DND-41 (cell line): ENCODE measurements at regions not wholly inside any gene's neighbourhood (a gene's known extent, or its start where the extent isn't known, plus 50 kb on each side); places are given as distances from the start of the nearest gene placed in this dataset.

Experiments
- ATAC-seq: fragments of 200-7000 bp; cut with Tn5 transposase; 3 replicates; pipeline ENCODE4 v1.9.1; 2021; ENCODE audit warnings: low read depth; ENCODE audit not compliant: insufficient read depth
- DNase-seq: peaks from one replicate; pipeline ENCODE4 v3.0.0-alpha.2; 2020
- H2AFZ ChIP-seq: 2 replicates; pipeline ENCODE4 v1.6.0; 2012; ENCODE audit warnings: low read depth, low read length
- H3K27ac ChIP-seq: 2 replicates; pipeline ENCODE4 v1.5.1; 2012; ENCODE audit warnings: low read length, inconsistent platforms
- H3K27me3 ChIP-seq: fragments of 200-600 bp; sonication (generic); 2 replicates; pipeline ENCODE4 v1.6.0; 2012; ENCODE audit warnings: low read length, mild to moderate bottlenecking, inconsistent platforms; ENCODE audit not compliant: insufficient read depth, poor library complexity
- H3K36me3 ChIP-seq: 2 replicates; pipeline ENCODE4 v1.5.1; 2012; ENCODE audit warnings: low read length, inconsistent platforms; ENCODE audit not compliant: insufficient read depth
- H3K4me1 ChIP-seq: 2 replicates; pipeline ENCODE4 v1.5.1; 2012; ENCODE audit warnings: mild to moderate bottlenecking, low read length; ENCODE audit not compliant: insufficient read depth
- H3K4me2 ChIP-seq: 2 replicates; pipeline ENCODE4 v1.6.0; 2012; ENCODE audit warnings: mild to moderate bottlenecking, moderate library complexity, low read length, inconsistent platforms; ENCODE audit not compliant: insufficient read depth
- H3K4me3 ChIP-seq, 2 experiments: fragments of 200-600 bp in 1 of 2; shearing (Covaris generic) in 1 of 2; 2 replicates each; pipeline ENCODE4 v1.5.1; 2012 to 2016; ENCODE audit warnings: inconsistent platforms in 2 of 2, low read length in 2 of 2, mild to moderate bottlenecking in 2 of 2, low read depth in 1 of 2, moderate library complexity in 1 of 2
- H3K79me2 ChIP-seq: 2 replicates; pipeline ENCODE4 v1.6.0; 2012; ENCODE audit warnings: low read length, inconsistent platforms; ENCODE audit not compliant: insufficient read depth
- H3K9ac ChIP-seq: 2 replicates; pipeline ENCODE4 v1.6.0; 2012; ENCODE audit warnings: low read depth, mild to moderate bottlenecking, inconsistent platforms, low read length, moderate library complexity
- H3K9me3 ChIP-seq: 2 replicates; pipeline ENCODE4 v1.5.1; 2012; ENCODE audit warnings: low read length, moderate library complexity, mild to moderate bottlenecking, inconsistent platforms; ENCODE audit not compliant: insufficient read depth, severe bottlenecking
- H4K20me1 ChIP-seq: 2 replicates; pipeline ENCODE4 v1.6.0; 2012; ENCODE audit warnings: low read length; ENCODE audit not compliant: insufficient read depth
- CTCF ChIP-seq: IDR thresholded peaks from 2 replicates; pipeline ENCODE4 v1.5.1; 2012; ENCODE audit warnings: borderline replicate concordance, low read length, moderate library complexity, mild to moderate bottlenecking; ENCODE audit not compliant: poor library complexity, severe bottlenecking; ENCODE audit errors: extremely low read depth
- EZH2 ChIP-seq: IDR thresholded peaks from 3 replicates; pipeline ENCODE4 v1.6.1; 2012; ENCODE audit warnings: borderline replicate concordance, low read depth, mild to moderate bottlenecking, moderate library complexity, low read length, inconsistent platforms; ENCODE audit not compliant: severe bottlenecking

- no peak overlapping the region for H3K4me2 ChIP-seq
- no peaks in the 10 kb centered on the region for H4K20me1 ChIP-seq
- no peak overlapping the region for H3K27ac ChIP-seq
- DNase-seq (no peak), ATAC-seq (no peak)
- H3K36me3 ChIP-seq = no peaks in the 10 kb centered on the region
- no peaks in the 10 kb centered on the region for H3K4me1 ChIP-seq
- no peak overlapping the region for H2AFZ ChIP-seq
- H3K79me2 ChIP-seq = no peaks in the 10 kb centered on the region
- no peak overlapping the region for H3K9ac ChIP-seq
- no peak for TF ChIP-seq EZH2
- TF ChIP-seq CTCF = no peak
- no peak overlapping the region for H3K4me3 ChIP-seq
- no peaks in the 10 kb centered on the region for H3K9me3 ChIP-seq
- H3K27me3 ChIP-seq = no peaks in the 10 kb centered on the region
Measured at GRCh38 chr4:65845199-65845773, 175.0 kb upstream of the EPHA5 start.

GRCh38 chr4:65839164-65839931 is 169.1 kb upstream of the EPHA5 start:
- no peak overlapping the region for H3K27ac ChIP-seq
- H3K36me3 ChIP-seq = no peaks in the 10 kb centered on the region
- no peaks in the 10 kb centered on the region for H3K4me1 ChIP-seq
- H4K20me1 ChIP-seq = no peaks in the 10 kb centered on the region
- H2AFZ ChIP-seq = no peak overlapping the region
- H3K4me2 ChIP-seq = no peak overlapping the region
- H3K4me3 ChIP-seq = no peak overlapping the region
- ATAC-seq (no peak), DNase-seq (no peak)
- no peak overlapping the region for H3K9ac ChIP-seq
- no peak for TF ChIP-seq EZH2
- no peak for TF ChIP-seq CTCF
- no peaks in the 10 kb centered on the region for H3K9me3 ChIP-seq
- H3K27me3 ChIP-seq = no peaks in the 10 kb centered on the region
- no peaks in the 10 kb centered on the region for H3K79me2 ChIP-seq

GRCh38 chr4:65834707-65835106 is 164.4 kb upstream of the EPHA5 start:
- DNase-seq (no peak), ATAC-seq (no peak)
- no peaks in the 10 kb centered on the region for H3K36me3 ChIP-seq
- TF ChIP-seq CTCF (no peak), EZH2 (no peak)
- H3K9me3 ChIP-seq = no peaks in the 10 kb centered on the region
- no peaks in the 10 kb centered on the region for H4K20me1 ChIP-seq
- H3K27me3 ChIP-seq = no peaks in the 10 kb centered on the region
- H3K9ac ChIP-seq = no peak overlapping the region
- H3K4me3 ChIP-seq = no peak overlapping the region
- no peak overlapping the region for H3K4me2 ChIP-seq
- no peaks in the 10 kb centered on the region for H3K4me1 ChIP-seq
- H3K79me2 ChIP-seq = no peaks in the 10 kb centered on the region
- no peak overlapping the region for H3K27ac ChIP-seq
- no peak overlapping the region for H2AFZ ChIP-seq
